ENCODE measurements at regions not wholly inside any gene's neighbourhood (a gene's known extent, or its start where the extent isn't known, plus 50 kb on each side); places are given as distances from the start of the nearest gene placed in this dataset.

GRCh38 chr16:9568261-9568660 lies 476.8 kb downstream of the HAPSTR1 start:
- no peaks in the 10 kb centered on the region for H3K4me1 ChIP-seq
- no peaks in the 10 kb centered on the region for H3K36me3 ChIP-seq
- no peaks in the 10 kb centered on the region for H3K27me3 ChIP-seq
- TF ChIP-seq POLR2A (IDR thresholded peaks at IDR 0.05) (no peak), EP300 (IDR thresholded peaks at IDR 0.05) (no peak), POLR2AphosphoS5 (IDR thresholded peaks at IDR 0.05) (no peak), CTCF (IDR thresholded peaks at IDR 0.05) (no peak)
- no peak overlapping the region for H3K4me3 ChIP-seq
- H3K9me3 ChIP-seq, result no peaks in the 10 kb centered on the region
- WGBS, 2 donors, result 86% methylated on average over 2 of the region's 2 CpGs
- no peak overlapping the region for H3K27ac ChIP-seq
- intact Hi-C loops (cut with DNase I), result no loop called here
- no peak for DNase-seq

GRCh38 chr16:9570521-9570920 lies 479.1 kb downstream of the HAPSTR1 start:
- no peak overlapping the region for H3K27ac ChIP-seq
- no peak for DNase-seq
- intact Hi-C loops (cut with DNase I), result no loop called here
- 72 to 88% methylated on average over 3 of the region's 3 CpGs for WGBS, 2 donors
- H3K36me3 ChIP-seq, result no peaks in the 10 kb centered on the region
- TF ChIP-seq CTCF (IDR thresholded peaks at IDR 0.05), result no peak
- TF ChIP-seq EP300 (IDR thresholded peaks at IDR 0.05), result no peak
- TF ChIP-seq POLR2AphosphoS5 (IDR thresholded peaks at IDR 0.05), result no peak
- TF ChIP-seq POLR2A (IDR thresholded peaks at IDR 0.05), result no peak
- no peaks in the 10 kb centered on the region for H3K27me3 ChIP-seq
- no peaks in the 10 kb centered on the region for H3K4me1 ChIP-seq
- no peak overlapping the region for H3K4me3 ChIP-seq
- no peaks in the 10 kb centered on the region for H3K9me3 ChIP-seq

- no peak overlapping the region for H3K27ac ChIP-seq
- TF ChIP-seq EP300 (IDR thresholded peaks at IDR 0.05), result no peak
- TF ChIP-seq POLR2AphosphoS5 (IDR thresholded peaks at IDR 0.05), result no peak
- TF ChIP-seq CTCF (IDR thresholded peaks at IDR 0.05), result no peak
- no peak for TF ChIP-seq POLR2A (IDR thresholded peaks at IDR 0.05)
- no peak overlapping the region for H3K4me3 ChIP-seq
- no peaks in the 10 kb centered on the region for H3K27me3 ChIP-seq
- H3K36me3 ChIP-seq, result no peaks in the 10 kb centered on the region
- no peaks in the 10 kb centered on the region for H3K9me3 ChIP-seq
- DNase-seq, result no peak
- H3K4me1 ChIP-seq, result no peaks in the 10 kb centered on the region
- intact Hi-C loops (cut with DNase I), result no loop called here
- WGBS, 2 donors, result 79 to 83% methylated on average over 7 of the region's 7 CpGs
Measured at GRCh38 chr16:9578459-9578858, 487.0 kb downstream of the HAPSTR1 start.

GRCh38 chr16:9580025-9580424 lies 488.6 kb downstream of the HAPSTR1 start:
- intact Hi-C loops (cut with DNase I), result no loop called here

More at GRCh38 chr16:9580025-9580424, 488.6 kb downstream of the HAPSTR1 start:
- TF ChIP-seq EP300 (IDR thresholded peaks at IDR 0.05) (no peak), POLR2A (IDR thresholded peaks at IDR 0.05) (no peak), CTCF (IDR thresholded peaks at IDR 0.05) (no peak), POLR2AphosphoS5 (IDR thresholded peaks at IDR 0.05) (no peak)
- H3K4me3 ChIP-seq, result no peak overlapping the region
- no peaks in the 10 kb centered on the region for H3K36me3 ChIP-seq
- H3K9me3 ChIP-seq, result no peaks in the 10 kb centered on the region
- no peaks in the 10 kb centered on the region for H3K27me3 ChIP-seq
- DNase-seq, result no peak
- no peak overlapping the region for H3K27ac ChIP-seq
- no peaks in the 10 kb centered on the region for H3K4me1 ChIP-seq
- 72 to 92% methylated on average over 2 of the region's 2 CpGs for WGBS, 2 donors

All from sigmoid colon (tissue), 6 donors.